HG02678 (cell line): ENCODE measurements at regions not wholly inside any gene's neighbourhood (a gene's known extent, or its start where the extent isn't known, plus 50 kb on each side); places are given as distances from the start of the nearest gene placed in this dataset.
"Not testable (repeated sequence)": the region's sequence is repeated elsewhere in the genome, so short reads cannot be mapped to it uniquely, and the experiment has no call there.

Source experiments
- ATAC-seq: cut with Tn5 transposase; IDR thresholded peaks from one replicate; pipeline ENCODE4 v1.9.1; 2021; ENCODE audit warnings: mild to moderate bottlenecking, moderate library complexity; ENCODE audit not compliant: unreplicated experiment

DNA sequence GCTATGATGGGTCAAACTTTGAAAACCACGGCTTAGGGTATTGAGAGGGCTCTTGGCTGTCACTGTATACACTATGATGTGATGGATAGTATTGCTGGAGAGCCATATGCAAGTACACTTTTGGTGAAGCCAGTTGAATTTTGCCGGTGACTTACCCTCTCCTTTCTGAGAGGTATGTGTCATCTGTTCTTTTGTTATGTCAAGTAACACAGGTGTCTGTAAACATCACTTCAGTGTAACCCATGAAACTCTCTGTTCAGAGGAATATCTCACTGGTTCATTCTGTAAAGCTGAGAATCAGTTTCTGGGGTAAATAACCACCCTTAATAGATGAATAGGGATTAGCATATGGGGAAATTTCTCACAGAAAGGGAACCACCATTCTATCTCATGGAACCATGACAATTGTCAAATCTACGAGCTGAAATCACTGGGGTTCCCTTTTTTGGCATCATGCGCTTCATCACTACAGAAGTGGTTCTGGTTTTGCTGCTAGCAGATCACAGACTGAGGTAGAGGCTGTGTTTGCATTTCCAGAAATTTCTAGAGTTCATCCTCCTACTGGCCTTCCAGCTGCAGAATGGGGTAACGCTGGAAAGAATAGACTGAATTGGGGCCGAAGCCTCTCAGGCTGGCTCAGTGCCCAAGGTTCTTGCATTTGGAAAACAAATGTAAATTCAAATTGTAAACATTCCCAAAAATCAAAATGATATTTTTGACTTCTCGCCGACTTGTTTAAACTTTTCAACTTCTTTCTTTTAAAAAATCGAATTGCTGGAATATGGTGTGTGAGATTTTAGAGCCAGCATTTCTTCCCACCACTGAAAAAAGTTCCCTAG lies 83.3 kb upstream of the CREB5 start:
- no peak for ATAC-seq

DNA sequence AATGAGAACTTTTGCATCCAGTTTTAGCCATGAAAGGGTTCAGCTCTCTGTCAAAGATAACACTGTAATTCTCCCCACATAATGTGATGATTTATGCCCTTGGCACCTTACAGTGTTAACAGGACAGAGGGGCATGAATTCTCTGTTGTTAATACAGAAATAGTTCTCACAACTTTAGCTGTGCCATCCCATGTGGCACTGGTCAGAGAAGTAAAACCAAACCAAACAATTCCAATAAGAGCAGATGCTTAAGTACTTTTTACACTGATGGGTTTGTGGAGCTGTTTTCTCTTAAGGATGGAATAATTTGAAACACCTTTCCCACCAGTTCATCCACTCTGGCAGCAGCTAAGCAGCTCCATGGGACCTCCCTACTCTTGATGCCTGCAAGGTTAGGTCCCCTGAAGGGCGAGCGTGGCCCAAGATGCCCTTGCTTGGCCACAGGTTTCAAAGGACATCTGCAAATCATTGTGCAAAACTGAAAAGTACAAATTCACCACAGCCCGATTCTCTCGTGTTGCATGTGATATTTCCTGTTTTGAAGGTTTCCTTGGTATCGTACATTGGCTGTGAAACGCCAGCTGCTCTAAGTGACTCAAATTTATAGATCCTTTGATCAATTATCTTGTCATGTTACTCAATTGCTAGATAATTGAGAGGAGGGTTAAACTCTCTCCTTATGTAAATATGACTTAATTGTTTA lies 82.5 kb upstream of the CREB5 start:
- no peak for ATAC-seq

DNA sequence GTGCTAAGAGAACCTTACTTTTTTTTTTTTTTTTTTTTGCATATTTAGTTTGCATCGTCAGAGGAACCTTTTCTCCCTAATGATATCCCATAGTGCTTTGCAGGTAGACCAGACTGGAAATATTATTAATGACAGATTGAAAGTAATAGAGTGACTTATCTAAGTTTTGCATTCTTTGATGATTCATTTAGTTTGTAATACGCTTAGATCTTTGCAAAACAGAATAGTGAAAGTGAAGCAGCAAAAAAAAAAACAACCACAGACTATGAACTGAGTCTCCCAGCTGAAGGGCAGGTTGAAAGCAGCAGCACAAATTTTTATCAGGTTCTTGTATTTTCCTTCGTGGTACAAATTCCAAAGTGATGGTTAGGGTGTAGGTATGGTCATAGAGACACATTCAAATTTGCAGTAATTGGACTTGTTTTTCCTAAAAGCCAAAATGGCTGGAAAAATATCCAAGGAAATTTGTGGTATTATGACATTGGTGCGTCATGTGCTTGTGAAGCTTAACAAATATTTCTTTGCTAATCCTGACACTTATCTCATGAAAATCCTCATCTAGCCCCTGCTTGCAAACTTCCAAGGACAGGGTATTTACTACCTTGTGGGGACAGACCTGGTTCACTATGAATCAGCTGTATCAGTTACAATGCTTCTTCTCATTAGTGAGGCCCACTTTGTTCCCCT lies 81.8 kb upstream of the CREB5 start:
- no peak for ATAC-seq

DNA sequence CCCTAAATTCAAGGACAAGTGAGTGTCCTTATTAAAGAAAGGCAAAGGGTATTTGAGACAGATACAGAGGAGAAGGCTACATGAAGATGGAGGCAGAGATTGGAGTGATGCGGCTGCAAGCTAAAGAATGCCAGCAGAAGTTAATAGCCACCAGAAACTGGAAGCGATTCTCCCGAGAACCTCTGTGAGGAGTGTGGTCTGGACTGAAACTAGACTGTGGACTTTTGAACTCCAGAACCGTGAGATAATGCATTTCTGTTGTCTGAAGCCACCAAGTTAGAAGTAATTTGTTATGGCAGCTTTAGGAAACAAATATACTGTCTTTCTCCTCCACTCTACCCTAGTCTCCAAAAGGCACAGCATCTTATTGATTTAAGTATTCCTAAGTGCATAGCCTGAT lies 80.3 kb upstream of the CREB5 start:
- ATAC-seq, result no peak

DNA sequence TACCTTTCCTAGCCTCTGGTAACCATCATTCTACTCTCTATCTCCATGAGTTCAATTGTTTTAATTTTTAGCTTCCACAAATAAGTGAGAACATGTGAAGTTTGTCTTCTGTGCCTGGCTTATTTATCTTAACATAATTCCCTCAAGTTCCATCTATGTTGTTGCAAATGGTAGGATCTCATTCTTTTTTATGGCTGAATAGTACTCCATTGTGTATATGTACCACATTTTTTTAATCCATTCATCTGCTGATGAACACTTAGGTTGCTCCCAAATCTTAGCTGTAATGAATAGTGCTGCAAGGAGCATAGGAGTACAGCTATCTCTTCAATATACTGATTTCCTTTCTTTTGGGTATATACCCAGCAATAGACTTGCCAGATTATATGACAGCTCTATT lies 78.8 kb upstream of the CREB5 start:
- ATAC-seq, result not testable (repeated sequence)

DNA sequence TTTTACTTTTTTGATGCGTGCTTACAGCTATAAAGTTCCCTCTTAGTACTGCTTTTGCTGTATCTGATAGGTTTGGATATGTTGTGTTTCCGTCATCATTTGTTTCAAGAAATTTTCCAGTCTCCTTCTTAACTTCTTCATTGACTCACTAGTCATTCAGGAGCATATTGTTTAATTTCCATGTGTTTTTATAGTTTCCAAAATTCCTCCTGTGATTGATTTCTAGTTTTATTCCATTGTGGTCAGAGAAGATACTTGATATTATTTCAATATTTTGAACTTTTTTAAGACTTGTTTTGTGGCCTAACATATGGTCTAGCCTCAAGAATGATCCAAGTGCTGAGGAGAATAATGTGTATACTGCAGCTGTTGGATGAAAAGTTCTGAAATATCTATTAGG lies 75.5 kb upstream of the CREB5 start:
- no peak for ATAC-seq

DNA sequence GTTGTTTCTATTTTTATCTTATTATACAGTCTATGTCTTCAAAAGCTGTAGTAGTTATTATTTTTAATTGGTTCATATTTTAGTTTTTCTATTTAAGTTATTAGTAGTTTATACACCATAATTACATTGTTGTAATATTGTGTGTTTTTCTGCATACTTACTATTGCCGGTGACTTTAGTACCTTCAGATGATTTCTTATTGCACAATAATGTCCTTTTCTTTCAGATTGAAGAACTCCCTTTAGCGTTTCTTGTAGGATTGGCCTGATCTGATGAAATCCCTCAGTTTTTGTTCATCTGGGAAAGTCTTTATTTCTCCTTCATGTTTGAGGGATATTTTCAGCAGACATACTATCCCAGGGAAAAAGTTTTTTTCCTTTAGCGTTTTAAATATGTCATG lies 74.3 kb upstream of the CREB5 start:
- no peak for ATAC-seq

DNA sequence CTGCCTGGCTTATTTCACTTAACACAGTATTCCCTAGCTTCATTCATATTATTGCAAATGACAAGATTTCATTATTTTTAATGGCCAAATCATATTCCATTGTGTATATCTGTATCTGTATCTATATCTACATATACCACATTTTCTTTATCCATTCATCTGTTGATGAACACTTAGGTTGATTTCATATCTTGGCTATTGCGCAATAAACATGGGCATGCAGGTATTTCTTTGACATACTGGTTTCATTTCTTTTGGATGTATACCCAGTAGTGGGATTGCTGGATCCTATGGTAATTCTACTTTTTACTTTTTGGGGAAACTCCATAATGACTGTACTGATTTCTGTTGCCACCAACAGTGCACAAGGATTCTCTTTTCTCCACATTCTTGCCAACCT lies 68.9 kb upstream of the CREB5 start:
- ATAC-seq, result no peak

DNA sequence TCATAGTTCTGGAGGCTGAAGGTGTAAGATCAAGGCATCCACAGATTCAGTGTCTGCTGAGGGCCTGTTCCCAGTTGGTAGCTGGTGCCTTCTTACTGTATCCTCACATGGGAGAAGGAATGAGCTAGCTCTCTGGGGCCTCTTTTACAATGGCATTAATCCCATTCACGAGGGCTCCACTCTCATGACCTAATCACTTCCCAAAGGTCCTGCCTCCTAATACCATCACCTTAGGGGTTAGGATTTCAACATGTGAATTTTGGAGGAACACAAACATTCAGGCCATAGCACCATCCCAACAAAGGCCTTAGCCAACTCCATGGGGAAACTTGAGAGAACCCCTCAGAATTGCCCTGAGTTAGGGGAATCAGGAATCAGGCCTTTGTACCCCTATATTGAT lies 66.1 kb upstream of the CREB5 start:
- no peak for ATAC-seq

DNA sequence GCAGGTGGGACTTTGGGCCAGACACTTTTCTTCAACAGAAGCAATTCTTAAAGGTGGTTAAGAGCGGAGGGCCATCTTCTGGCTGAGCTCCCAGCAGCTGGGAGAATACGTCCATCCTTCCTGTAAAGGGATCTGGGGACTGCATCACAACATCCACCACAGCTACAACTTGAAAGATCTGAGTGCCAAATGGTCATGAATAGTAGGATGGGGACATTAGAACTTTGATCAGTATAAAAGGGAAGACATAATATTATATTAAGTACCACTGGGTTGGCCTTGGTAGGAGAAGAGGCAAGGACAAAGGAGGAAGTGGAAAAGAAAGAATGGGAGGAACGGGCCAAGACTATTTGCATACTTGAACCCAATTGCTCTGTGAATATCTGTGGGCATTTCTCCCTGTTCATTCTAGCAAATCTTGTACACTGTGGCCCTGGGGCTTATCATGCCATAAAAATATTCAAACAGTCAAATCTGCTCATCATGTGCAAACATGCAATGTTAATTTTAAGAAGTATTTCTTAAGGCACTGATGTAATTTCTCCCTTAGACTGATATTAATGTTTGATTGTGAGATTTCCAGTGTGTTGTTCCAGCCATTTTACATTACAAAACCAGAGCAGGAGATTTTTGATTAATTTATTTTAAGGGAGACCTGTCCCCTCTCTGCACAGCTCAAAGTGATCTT lies 65.5 kb upstream of the CREB5 start:
- ATAC-seq, result no peak

DNA sequence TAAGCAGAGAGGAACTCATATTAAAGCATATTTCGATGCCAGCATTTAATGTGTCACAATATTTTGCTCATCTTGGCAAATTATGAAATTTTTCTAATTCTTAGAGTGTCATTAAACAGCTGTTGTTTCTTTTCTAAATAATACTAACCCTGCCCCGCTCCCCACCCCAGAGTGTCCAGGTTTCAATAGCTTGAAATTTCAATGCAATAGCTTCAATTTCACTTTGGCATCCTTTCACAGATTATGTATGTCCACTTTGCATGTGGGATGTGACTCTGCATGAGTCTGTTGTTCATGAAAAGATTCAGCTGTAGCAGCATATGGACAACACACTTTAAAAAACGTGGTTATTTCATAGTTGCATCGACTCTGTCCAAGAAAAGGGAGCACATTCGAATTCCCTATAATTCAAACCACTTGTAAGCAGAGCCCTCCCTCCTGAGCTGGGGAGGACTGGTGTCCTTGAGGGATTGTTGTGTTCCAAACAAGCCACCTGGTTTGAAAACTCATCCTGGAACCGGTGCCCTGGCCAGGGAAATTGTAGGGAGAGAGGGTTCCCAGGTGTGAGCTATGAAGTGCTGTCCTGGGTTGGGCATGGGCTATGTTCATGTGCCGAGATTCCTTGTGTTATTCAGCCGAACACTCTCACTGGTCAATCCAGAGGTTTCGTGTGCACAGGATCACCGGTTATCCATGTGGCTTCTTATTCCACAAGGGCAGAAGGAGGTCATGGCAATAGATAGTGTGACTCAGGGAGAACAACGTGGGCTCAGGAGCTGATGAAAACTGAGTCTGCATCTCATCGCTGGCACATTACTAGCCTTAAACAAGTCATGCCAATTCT lies 64.6 kb upstream of the CREB5 start:
- ATAC-seq, result no peak

DNA sequence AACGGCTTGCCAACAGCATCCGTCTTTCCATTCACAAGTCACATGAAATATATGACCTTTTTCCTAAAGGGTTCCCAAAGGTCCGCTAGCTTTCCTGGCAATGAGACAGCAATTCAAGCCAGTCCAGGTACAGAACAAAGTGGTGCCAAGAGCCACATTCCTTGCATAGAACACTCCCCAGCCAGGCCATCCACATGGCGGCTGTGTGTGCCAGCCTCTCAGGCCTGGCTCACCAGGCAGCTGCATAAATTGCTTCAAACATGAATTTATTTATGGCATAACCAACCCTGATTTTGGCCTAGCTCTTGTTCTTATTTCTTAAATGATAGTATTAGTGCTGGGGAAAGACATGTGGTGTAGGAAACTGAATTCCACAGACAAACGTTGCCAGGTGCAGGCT lies 63.7 kb upstream of the CREB5 start:
- ATAC-seq, result no peak

DNA sequence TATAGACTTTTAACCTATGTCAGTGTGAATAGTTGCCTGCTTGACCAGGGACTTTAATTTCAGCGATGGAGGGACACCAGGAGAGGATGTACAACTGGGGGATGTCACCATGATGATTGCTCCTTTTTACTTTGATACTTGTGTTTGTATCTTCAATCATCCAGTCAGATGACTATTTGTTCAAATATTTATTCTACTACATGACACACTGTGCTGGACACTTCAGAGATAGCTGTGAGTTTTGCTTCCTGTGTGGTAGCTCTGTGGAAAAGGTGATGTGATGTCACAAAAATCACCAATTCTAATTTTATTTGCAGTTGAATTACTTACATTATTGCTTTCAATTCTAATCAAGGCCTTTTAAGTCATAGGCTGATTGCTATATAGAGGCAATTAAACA lies 62.7 kb upstream of the CREB5 start:
- no peak for ATAC-seq

DNA sequence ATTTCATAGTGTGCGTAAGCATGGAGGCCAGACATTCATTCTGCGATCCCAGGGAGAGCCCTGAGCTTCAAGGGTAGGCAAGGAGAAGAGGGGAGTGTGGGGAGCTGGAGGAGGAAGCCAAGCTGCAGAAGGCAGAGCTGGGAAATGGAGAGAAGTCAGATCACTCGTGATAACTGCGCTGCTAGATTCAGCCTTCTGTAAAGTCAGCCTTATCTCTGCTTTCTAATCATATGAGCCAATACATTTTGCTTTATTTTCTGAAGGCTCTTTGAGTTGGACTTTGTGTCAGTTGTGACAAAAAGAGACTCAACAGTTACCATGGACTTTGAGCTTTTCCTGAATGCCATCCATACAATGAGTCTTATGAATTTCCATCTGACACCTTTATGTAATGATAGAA lies 61.7 kb upstream of the CREB5 start:
- no peak for ATAC-seq

DNA sequence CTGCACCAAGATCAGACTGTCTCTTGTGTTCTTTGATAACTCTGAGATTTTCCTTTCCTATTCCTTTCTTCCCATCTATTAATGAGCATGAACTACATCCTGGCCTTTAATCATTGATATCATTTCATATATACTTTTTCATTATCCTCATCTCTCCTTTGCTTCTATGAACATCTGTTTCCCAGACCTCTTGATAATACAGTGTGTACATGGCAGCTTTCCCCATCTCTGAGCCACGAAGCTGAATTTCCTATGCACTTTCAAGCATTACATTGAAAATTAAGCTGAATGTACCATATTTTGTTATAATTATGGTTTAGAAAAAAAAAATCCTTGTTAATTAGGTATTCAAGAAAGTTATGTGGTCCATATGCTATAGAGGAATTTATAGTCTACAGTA lies 60.9 kb upstream of the CREB5 start:
- no peak for ATAC-seq

DNA sequence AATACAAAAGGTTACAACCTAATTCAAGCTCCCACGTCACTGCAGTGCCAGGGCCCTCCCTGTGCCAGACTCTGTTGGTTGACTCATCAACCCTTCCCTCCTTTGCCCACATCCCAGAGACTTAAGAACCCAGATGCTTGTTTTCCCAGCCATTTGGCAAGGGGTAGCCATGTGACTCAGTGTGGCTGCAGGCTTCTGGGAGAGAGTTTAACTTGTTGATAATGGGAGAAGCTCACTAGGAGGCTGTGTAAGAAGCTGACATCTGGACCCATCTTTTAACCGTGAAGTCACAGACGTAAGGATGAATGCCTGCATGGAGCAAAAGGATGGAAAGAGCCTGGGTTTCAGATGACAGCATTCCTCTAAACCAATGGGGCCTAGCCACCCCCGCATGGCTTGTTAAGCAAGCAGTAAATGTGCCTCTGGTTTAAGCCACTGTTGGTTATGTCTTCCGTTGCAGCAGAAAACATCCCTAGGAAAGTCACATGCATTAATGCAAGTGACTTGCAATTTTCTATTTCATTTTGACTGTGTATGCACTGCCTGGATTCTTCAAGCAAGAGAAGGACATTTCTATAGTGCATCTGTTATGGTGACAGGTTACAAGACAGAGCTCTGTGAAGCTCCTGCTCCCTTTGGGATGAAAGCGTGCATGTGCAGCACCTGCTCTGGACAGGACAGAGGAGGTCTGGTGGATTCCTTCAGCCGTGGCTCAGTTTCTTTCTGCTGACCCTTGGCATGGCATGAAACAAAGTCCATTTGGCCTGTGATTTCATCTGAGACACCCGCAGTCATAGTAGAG lies 57.5 kb upstream of the CREB5 start:
- no peak for ATAC-seq

DNA sequence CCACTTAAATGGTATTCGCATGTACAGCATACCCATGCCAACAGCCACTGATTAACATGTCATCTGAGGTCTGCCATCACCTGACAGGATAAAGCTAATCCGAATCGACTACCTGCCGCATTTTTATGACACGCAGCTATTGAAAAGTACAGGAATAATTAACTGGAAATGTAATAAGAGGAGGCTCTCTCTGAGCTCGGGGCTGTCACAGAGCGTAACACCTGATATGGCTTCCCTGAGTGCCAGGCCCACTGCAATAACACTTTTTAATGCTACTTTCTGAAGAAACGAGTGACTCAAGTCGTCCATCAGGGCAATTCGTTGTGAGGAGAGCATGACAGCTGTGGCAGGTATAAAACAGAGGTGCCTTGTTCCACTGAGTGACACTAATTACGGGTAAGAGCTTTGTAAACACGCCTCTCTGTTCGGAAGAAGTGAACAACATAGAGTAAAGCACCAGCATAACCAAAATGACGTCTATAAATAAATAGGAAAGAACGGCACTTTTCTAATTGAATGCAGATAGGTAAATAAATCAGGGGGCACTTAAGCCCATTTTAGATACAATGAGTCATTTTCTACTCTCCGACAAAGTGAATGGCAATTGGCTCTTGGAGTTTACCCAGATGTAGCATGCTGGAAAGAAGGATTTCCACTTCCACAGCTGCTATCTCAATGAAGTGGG lies 56.5 kb upstream of the CREB5 start:
- no peak for ATAC-seq

DNA sequence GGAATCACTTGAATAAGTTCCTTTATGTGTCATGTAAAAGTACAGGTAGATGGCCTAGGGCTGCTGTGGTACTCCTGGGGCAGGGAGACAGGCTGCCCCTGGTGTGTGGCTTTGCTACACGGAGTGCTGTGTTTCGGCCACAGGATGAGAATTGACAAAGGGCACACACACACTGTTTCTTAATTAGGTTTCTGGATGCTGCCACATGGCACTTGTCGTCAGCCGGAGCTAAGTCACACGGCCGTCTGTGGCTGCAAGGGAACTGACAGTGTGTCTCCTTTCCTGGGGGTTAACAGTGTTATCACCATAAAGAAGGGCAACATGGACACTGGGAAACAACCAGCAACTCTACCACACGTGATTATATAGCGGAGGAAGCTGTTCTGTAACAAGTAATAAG lies 55.7 kb upstream of the CREB5 start:
- no peak for ATAC-seq

DNA sequence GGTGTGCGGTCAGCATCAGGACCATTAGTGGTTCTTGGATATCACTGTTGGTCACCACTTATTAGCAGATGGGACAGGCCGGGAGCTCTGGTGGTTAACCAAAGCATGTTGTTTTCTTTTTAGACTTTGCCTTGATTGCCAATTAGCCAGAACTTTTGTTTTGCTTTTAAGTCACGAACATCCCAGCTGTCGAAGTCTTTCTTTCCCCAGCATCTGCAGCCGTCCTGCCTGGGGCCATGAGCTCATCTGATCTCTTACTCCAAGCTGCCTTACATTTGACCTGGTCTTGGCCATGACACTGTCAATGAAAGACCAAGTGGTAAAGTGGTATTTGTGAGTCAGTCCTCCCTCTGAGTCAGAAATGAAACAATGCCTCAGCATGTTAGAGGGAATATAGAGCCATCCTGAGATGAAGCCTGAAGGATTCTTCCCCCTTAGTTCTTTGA lies 53.9 kb upstream of the CREB5 start:
- ATAC-seq, result no peak
